ENCODE measurements at regions not wholly inside any gene's neighbourhood (a gene's known extent, or its start where the extent isn't known, plus 50 kb on each side); places are given as distances from the start of the nearest gene placed in this dataset.

GRCh38 chr18:73932976-73933375, 214.7 kb downstream of the FBXO15 start:
- FAIRE-seq: no peak

GRCh38 chr18:73927496-73927895, 220.1 kb downstream of the FBXO15 start:
- ATAC-seq (no peak), DNase-seq (ENCODE audit: low read depth, low spot score) (no peak), FAIRE-seq (no peak)
- BruUV-seq (replicated peaks): no TSS peak
- no peaks in the 10 kb centered on the region for H3K36me3 ChIP-seq (ENCODE audit: control insufficient read depth in 2 of 2, insufficient read depth in 2 of 2, low read length in 1 of 2)
- intact Hi-C loops (cut with micrococcal nuclease; ENCODE audit: unreplicated experiment) (no loop called here), in situ Hi-C loops (cut with MboI) (no loop called here)
- H2AFZ ChIP-seq (ENCODE audit: control insufficient read depth, low read depth, low read length): no peak overlapping the region
- no peaks in the 10 kb centered on the region for H3K4me1 ChIP-seq (ENCODE audit: control insufficient read depth, insufficient read depth, low read length)
- H3K27ac ChIP-seq (ENCODE audit: control insufficient read depth, insufficient read depth): no peak overlapping the region
- no peaks in the 10 kb centered on the region for H3K27me3 ChIP-seq (replicated peaks in 1 of 2; ENCODE audit: control insufficient read depth in 2 of 2, insufficient read depth in 2 of 2, low read length in 1 of 2)
- CTCF ChIA-PET: no interaction called here
- H3K9ac ChIP-seq (ENCODE audit: control insufficient read depth, insufficient read depth, low read length): no peak overlapping the region
- no peaks in the 10 kb centered on the region for H3K79me2 ChIP-seq (ENCODE audit: control insufficient read depth, insufficient read depth, low read length)
- no peak overlapping the region for H3K4me3 ChIP-seq
- SMC1A ChIA-PET (ENCODE audit: uncharacterized antibody, unreplicated experiment): no interaction called here
- H3K9me3 ChIP-seq (replicated peaks; ENCODE audit: control insufficient read depth, insufficient read depth, low read length): no peaks in the 10 kb centered on the region
- no peak overlapping the region for H3K4me2 ChIP-seq (ENCODE audit: control insufficient read depth, insufficient read depth)
- RAD21 ChIA-PET (ENCODE audit: unreplicated experiment): no interaction called here
- H4K20me1 ChIP-seq (ENCODE audit: control insufficient read depth, insufficient read depth): no peaks in the 10 kb centered on the region
- POLR2A ChIA-PET: no interaction called here
- WGBS (ENCODE audit: insufficient coverage, insufficient replicate concordance, low lambda C conversion rate, missing lambda C conversion rate): 0% methylated on average over 2 of the region's 2 CpGs
- TF ChIP-seq ZBED1 (IDR thresholded peaks at IDR 0.05; ENCODE audit: borderline replicate concordance) (no peak), PML (IDR thresholded peaks at IDR 0.05; ENCODE audit: low read length) (no peak), BCL3 (IDR thresholded peaks at IDR 0.05; ENCODE audit: borderline replicate concordance, insufficient read depth, low read depth, low read length, poor library complexity, severe bottlenecking) (no peak), LARP7 (IDR thresholded peaks at IDR 0.05) (no peak), TCF3 (IDR thresholded peaks at IDR 0.05; ENCODE audit: borderline replicate concordance, insufficient read depth, low read depth, low read length) (no peak), USF2 (IDR thresholded peaks at IDR 0.05; ENCODE audit: borderline replicate concordance, low read depth, low read length) (no peak), NR2C1 (IDR thresholded peaks at IDR 0.05) (no peak), RFX5 (IDR thresholded peaks at IDR 0.05; ENCODE audit: low read depth, low read length) (no peak), PBX3 (IDR thresholded peaks at IDR 0.05; ENCODE audit: insufficient replicate concordance, low read depth, low read length) (no peak), SIX5 (IDR thresholded peaks at IDR 0.05; ENCODE audit: low read depth, low read length, severe bottlenecking) (no peak), RB1 (IDR thresholded peaks at IDR 0.05; ENCODE audit: borderline replicate concordance) (no peak), POLR2AphosphoS5 (IDR thresholded peaks at IDR 0.05; ENCODE audit: low read length) (no peak)

More at GRCh38 chr18:73932976-73933375, 214.7 kb downstream of the FBXO15 start:
- Histone ChIP-seq H3K9me3 (replicated peaks; ENCODE audit: control insufficient read depth, insufficient read depth, low read length) (no peaks in the 10 kb centered on the region), H3K36me3 (ENCODE audit: control insufficient read depth in 2 of 2, insufficient read depth in 2 of 2, low read length in 1 of 2) (no peaks in the 10 kb centered on the region), H3K79me2 (ENCODE audit: control insufficient read depth, insufficient read depth, low read length) (no peaks in the 10 kb centered on the region), H3K27me3 (replicated peaks in 1 of 2; ENCODE audit: control insufficient read depth in 2 of 2, insufficient read depth in 2 of 2, low read length in 1 of 2) (no peaks in the 10 kb centered on the region), H4K20me1 (ENCODE audit: control insufficient read depth, insufficient read depth) (no peaks in the 10 kb centered on the region), H3K9ac (ENCODE audit: control insufficient read depth, insufficient read depth, low read length) (no peak overlapping the region), H3K4me3 (no peak overlapping the region), H3K27ac (ENCODE audit: control insufficient read depth, insufficient read depth) (no peak overlapping the region), H3K4me2 (ENCODE audit: control insufficient read depth, insufficient read depth) (no peak overlapping the region), H2AFZ (ENCODE audit: control insufficient read depth, low read depth, low read length) (no peak overlapping the region), H3K4me1 (ENCODE audit: control insufficient read depth, insufficient read depth, low read length) (no peaks in the 10 kb centered on the region)
- no peak for ATAC-seq
- no peak for DNase-seq (ENCODE audit: low read depth, low spot score)
- WGBS (ENCODE audit: insufficient coverage, insufficient replicate concordance, low lambda C conversion rate, missing lambda C conversion rate): 11% methylated on average over 4 of the region's 4 CpGs
- ChIA-PET CTCF (interaction anchor here (0.6 kb wide), 1 partner anchor 30 kb away, joined by 4 read pairs; no protein-coding TSS in a partner anchor), POLR2A (no interaction called here), SMC1A (ENCODE audit: uncharacterized antibody, unreplicated experiment) (no interaction called here), RAD21 (ENCODE audit: unreplicated experiment) (no interaction called here)
- no peak for TF ChIP-seq ASH2L (IDR thresholded peaks at IDR 0.05; ENCODE audit: borderline replicate concordance, low read depth)
- TF ChIP-seq SRF (IDR thresholded peaks at IDR 0.05; ENCODE audit: low read depth in 2 of 2, low read length in 2 of 2): no peak
- no TSS peak for BruUV-seq (replicated peaks)
- in situ Hi-C loops (cut with MboI) (no loop called here), intact Hi-C loops (cut with micrococcal nuclease; ENCODE audit: unreplicated experiment) (no loop called here)
